ENCODE measurements at regions not wholly inside any gene's neighbourhood (a gene's known extent, or its start where the extent isn't known, plus 50 kb on each side); places are given as distances from the start of the nearest gene placed in this dataset.

GRCh38 chr6:145008715-145009114 is 723.6 kb downstream of the UTRN start:
- DNase-seq = no peak

- no peak for DNase-seq
Measured at GRCh38 chr6:145009711-145010110, 724.6 kb downstream of the UTRN start.

GRCh38 chr6:145012039-145012662 is 723.2 kb downstream of the EPM2A start:
- no peak for DNase-seq

- DNase-seq = no peak
Measured at GRCh38 chr6:145015739-145016558, 719.4 kb downstream of the EPM2A start.

- DNase-seq = no peak
Measured at GRCh38 chr6:145017051-145017450, 718.3 kb downstream of the EPM2A start.

GRCh38 chr6:145017516-145017915 is 717.8 kb downstream of the EPM2A start:
- no peak for DNase-seq

- DNase-seq = no peak
Measured at GRCh38 chr6:145018027-145018426, 717.3 kb downstream of the EPM2A start.

GRCh38 chr6:145020114-145020513 is 715.2 kb downstream of the EPM2A start:
- DNase-seq = no peak

- DNase-seq = no peak
Measured at GRCh38 chr6:145020543-145020942, 714.8 kb downstream of the EPM2A start.

GRCh38 chr6:145022199-145022796 is 713.0 kb downstream of the EPM2A start:
- DNase-seq = no peak

- DNase-seq = no peak
Measured at GRCh38 chr6:145023116-145023726, 712.1 kb downstream of the EPM2A start.

- peak; percentile 35 for DNase-seq
Measured at GRCh38 chr6:145025488-145025887, 709.8 kb downstream of the EPM2A start.

GRCh38 chr6:145026267-145026679 is 709.0 kb downstream of the EPM2A start:
- DNase-seq = no peak

- no peak for DNase-seq
Measured at GRCh38 chr6:145028144-145028818, 707.0 kb downstream of the EPM2A start.

- no peak for DNase-seq
Measured at GRCh38 chr6:145031001-145031400, 704.3 kb downstream of the EPM2A start.

- no peak for DNase-seq
Measured at GRCh38 chr6:145031962-145032361, 703.4 kb downstream of the EPM2A start.

GRCh38 chr6:145032562-145033145 is 702.7 kb downstream of the EPM2A start:
- no peak for DNase-seq

GRCh38 chr6:145034664-145035063 is 700.7 kb downstream of the EPM2A start:
- no peak for DNase-seq

- DNase-seq = no peak
Measured at GRCh38 chr6:145036236-145036635, 699.1 kb downstream of the EPM2A start.

GRCh38 chr6:145036848-145037567 is 698.3 kb downstream of the EPM2A start:
- DNase-seq = no peak

GRCh38 chr6:145042559-145042958 is 692.8 kb downstream of the EPM2A start:
- no peak for DNase-seq

- no peak for DNase-seq
Measured at GRCh38 chr6:145043926-145044500, 691.3 kb downstream of the EPM2A start.

Data from NCI-H1092 (cell line).